ENCODE measurements at regions not wholly inside any gene's neighbourhood (a gene's known extent, or its start where the extent isn't known, plus 50 kb on each side); places are given as distances from the start of the nearest gene placed in this dataset.

- no peak for DNase-seq (ENCODE audit: low spot score)
These were observed 135.1 kb upstream of the CHST15 start for GRCh38 chr10:124228471-124228870.

- no peak for DNase-seq (ENCODE audit: low spot score)
These were observed 134.6 kb upstream of the CHST15 start for GRCh38 chr10:124227988-124228387.

GRCh38 chr10:124227055-124227975 lies 133.9 kb upstream of the CHST15 start:
- DNase-seq (ENCODE audit: low spot score) = no peak

- no peak for DNase-seq (ENCODE audit: low spot score)
These were observed 133.1 kb upstream of the CHST15 start for GRCh38 chr10:124226271-124227054.

GRCh38 chr10:124225467-124226270 lies 132.3 kb upstream of the CHST15 start:
- no peak for DNase-seq (ENCODE audit: low spot score)

- DNase-seq (ENCODE audit: low spot score) = no peak
These were observed 131.7 kb upstream of the CHST15 start for GRCh38 chr10:124225029-124225466.

- peak; percentile 27 for DNase-seq (ENCODE audit: low spot score)
These were observed 131.1 kb upstream of the CHST15 start for GRCh38 chr10:124224331-124225028.

GRCh38 chr10:124223711-124224085 lies 130.3 kb upstream of the CHST15 start:
- no peak for DNase-seq (ENCODE audit: low spot score)

GRCh38 chr10:124222988-124223710 lies 129.8 kb upstream of the CHST15 start:
- no peak for DNase-seq (ENCODE audit: low spot score)

- no peak for DNase-seq (ENCODE audit: low spot score)
These were observed 129.1 kb upstream of the CHST15 start for GRCh38 chr10:124222318-124222987.

GRCh38 chr10:124221356-124222317 lies 128.2 kb upstream of the CHST15 start:
- DNase-seq (ENCODE audit: low spot score) = peak; percentile 61

- no peak for DNase-seq (ENCODE audit: low spot score)
These were observed 127.6 kb upstream of the CHST15 start for GRCh38 chr10:124220971-124221355.

GRCh38 chr10:124220547-124220946 lies 127.1 kb upstream of the CHST15 start:
- no peak for DNase-seq (ENCODE audit: low spot score)

GRCh38 chr10:124219655-124220054 lies 126.3 kb upstream of the CHST15 start:
- DNase-seq (ENCODE audit: low spot score) = no peak

GRCh38 chr10:124219062-124219461 lies 125.7 kb upstream of the CHST15 start:
- no peak for DNase-seq (ENCODE audit: low spot score)

GRCh38 chr10:124217906-124218804 lies 124.8 kb upstream of the CHST15 start:
- no peak for DNase-seq (ENCODE audit: low spot score)

GRCh38 chr10:124217031-124217430 lies 123.6 kb upstream of the CHST15 start:
- DNase-seq (ENCODE audit: low spot score) = no peak

Measured in H4 (cell line).